GM18870 (cell line): ENCODE measurements at regions not wholly inside any gene's neighbourhood (a gene's known extent, or its start where the extent isn't known, plus 50 kb on each side); places are given as distances from the start of the nearest gene placed in this dataset.
A peak's percentile ranks its signal among the peaks of the same experiment; 100 is the strongest.
"Not testable (repeated sequence)": the region's sequence is repeated elsewhere in the genome, so short reads cannot be mapped to it uniquely, and the experiment has no call there.

ENCODE experiments used
- ATAC-seq: cut with Tn5 transposase; IDR thresholded peaks from one replicate; pipeline ENCODE4 v1.9.1; 2021; ENCODE audit warnings: moderate library complexity; ENCODE audit not compliant: unreplicated experiment

DNA sequence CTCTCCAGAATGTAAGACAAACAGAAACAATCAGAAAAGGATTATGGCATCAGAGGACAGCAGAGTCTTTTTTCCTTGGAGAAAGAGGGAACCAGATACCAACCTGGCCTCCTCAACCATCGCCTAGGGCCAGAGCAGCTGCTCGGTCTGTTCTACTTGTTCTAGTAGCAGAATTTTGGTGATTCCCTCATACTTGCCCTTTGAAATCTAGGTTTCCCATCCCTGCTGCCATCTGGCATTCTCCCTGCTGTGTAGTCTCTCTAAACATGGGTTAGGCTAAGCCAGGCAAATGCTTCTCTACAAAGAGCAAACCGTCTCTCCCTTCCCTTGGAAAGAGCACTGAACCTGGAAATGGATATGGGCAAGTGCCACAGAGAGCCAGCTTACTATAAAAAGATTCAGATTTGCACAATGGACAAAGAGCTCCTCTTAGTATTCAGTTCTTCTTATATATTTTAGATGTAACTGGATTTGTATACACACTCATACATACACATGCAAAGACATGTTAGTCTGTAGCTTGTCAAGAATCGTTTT lies 208.6 kb upstream of the ST6GAL2 start:
- no peak for ATAC-seq

DNA sequence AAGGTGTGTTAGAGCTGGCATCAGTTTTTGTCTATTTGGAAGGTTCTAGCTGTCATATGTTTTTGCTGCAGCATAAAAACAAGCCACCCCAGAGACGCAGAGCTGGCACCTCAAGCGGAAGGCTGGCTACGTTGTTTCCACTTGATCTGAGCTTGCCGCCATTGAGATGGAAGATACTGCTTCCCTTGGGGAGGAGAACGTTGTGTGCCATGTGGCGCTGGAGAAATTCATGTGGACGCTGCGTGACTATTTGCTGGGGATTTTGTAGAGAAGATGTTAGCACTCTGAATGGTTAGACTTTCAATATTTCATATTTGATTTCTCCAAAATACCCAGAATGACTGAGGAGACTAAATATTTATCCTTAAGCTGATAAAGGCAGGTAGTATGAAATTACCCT lies 216.2 kb upstream of the ST6GAL2 start:
- no peak for ATAC-seq

DNA sequence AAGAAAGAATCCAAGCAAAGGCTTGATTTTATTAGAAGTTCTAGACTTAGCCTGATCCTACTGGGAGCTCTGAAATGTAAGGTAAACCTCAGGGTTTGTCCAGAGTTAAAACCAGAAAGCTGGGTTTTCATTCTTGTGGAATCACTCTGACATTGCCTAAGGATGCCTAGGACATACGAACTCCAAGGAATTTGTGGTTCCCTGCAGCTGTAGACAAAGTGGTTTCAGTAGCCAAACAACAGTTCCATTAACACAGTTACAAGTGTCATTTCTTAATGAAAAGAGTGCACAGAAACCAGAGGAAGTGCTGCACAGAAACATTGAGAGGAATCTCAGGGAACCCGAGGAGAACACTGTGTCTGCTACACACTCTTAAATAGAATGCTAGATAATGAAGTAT lies 221.4 kb upstream of the ST6GAL2 start:
- no peak for ATAC-seq

DNA sequence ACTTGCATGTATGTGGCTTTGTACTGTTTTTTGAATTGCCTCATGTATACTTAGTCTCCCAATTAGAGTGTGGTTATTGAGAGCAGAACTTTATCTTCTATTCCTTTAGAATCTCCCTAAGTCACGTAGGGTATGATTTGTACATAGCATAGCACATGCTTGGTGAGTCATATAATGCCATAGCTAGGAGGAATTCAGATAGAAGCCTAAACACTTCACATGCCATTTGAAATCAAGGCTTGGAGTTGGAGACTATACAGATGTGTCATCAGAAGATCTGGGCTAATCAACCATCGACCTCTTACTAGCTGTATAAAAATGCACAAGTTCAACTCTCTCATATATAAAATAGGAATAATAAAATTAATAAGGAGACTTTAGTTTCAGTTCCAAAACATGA lies 222.6 kb upstream of the ST6GAL2 start:
- no peak for ATAC-seq

DNA sequence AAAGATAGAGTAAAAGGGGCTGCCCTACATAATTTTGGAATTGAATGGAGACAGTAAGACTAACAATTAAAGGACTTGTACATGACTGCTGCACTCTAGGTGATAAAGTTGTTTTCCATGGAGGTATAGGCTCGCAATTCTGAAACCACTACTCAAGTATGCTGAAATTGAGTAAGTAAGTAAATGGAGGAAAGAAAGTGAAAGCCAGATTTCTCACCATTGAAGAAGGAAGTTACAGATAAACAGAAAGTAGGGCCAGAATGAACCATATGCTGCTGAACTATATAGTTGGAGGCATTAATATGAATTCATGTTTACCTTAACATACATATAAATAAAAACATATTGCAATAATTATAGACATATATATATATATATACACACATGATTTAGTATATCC lies 225.7 kb upstream of the ST6GAL2 start:
- no peak for ATAC-seq

DNA sequence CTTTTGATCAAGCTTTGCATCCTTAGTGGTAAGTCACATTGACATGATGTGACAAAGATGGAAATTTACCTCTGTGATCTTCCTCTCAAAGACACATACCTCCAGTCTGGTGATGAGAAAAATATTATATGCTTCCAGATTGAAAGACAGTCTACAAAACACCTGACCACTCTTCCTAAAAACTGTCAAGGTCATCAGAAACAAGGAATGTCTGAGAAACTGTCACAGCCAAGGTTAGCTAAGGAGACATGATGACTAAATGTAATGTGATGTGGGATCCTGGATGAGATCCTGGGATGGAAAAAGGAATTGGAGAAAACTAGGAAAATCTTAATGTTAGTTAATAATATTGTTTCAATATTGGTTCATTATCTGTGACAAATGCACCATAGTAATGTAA lies 226.6 kb upstream of the ST6GAL2 start:
- ATAC-seq: no peak

DNA sequence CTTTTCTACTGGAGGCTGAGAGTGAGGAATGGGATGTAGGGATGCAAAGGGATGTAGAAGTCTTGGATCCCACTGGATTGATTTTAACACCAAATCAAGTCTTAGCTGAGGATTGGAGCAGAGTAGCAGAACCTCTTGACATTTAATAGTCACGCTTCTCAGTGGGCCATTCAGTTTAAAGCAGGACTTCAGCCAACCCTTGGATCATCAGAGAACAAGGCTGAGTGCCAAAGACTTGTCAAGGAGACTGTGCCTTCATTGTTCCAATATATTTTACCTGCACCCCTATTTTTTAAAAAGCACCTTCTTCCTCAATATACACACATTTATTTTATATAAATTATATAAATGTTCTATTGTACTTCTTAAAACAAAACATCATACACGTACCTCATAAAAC lies 242.4 kb upstream of the ST6GAL2 start:
- no peak for ATAC-seq

DNA sequence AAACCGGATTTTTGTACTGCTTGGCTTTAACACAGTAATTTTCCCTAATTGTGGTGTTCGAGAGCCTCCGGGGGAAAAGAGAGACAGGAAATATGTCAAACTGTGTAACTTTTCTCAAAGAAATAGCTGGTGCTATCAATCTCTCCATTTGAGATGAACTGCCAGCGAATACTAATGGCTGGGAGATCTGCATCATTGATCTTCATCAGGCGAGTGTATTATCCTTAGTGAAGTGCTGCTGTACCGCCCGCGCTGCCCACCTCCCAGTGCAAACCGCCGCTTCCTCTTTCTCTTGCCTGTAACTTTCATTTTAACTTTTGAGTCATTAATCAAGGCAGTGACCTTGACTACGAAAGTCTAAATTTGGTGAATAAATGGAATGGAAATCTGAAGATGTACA lies 246.1 kb upstream of the ST6GAL2 start:
- ATAC-seq: peak; percentile 80

DNA sequence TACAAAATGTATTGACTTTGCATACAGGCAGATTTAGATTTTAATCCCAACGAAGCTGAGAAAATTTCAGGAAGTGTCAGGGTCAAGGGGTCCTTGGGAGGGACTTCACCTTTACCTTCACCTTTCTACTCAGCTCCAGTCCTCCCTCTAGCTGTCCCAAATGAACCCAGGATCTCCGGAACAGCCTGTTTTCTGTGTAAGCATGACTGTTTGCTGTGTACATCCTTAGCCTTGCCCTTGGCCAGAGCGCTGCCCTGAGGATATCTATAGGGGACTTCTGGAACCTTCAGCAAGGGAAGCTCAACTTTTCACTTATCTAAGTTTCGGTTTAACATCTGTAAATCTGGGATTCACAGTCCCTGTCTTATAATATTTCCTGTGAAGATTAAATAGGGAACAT lies 246.8 kb upstream of the ST6GAL2 start:
- ATAC-seq: no peak

DNA sequence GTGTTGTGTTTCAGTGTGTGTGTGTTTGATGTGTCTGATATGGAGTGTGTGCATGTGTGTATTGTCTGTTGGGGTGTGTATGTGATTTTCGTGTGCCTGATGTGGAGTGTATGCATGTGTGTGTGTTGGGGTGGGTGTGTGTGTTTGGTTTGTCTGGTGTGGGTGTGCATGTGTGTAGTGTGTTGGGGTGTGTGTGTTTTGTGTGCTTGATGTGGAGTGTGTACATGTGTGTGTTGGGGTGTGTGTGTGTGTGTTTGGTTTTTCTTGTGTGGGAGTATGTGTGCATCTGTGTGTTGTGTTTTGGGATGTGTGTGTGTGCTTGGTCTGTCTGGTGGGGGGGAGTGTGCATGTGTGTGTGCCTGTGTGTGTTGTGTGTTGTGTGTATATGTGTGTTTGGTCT lies 247.4 kb upstream of the ST6GAL2 start:
- no peak for ATAC-seq

DNA sequence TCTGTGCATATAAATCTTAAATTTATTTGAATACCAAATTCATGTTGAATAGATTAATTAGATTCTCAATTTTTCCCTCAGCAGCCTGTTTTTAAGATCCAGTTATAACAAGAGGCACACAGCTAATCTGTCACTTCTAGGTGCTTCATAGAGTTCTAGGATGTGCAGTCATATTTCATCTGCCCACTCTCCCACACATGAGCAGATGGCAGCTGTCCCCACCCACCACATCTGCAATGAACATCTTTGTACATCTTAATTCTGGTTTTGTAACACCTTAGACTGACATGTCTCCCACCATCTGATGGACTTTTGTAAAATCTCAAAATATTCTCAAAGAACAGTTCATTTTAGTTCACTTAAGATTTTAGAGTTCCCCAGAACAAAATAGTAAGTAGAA lies 250.8 kb upstream of the ST6GAL2 start:
- ATAC-seq: no peak

DNA sequence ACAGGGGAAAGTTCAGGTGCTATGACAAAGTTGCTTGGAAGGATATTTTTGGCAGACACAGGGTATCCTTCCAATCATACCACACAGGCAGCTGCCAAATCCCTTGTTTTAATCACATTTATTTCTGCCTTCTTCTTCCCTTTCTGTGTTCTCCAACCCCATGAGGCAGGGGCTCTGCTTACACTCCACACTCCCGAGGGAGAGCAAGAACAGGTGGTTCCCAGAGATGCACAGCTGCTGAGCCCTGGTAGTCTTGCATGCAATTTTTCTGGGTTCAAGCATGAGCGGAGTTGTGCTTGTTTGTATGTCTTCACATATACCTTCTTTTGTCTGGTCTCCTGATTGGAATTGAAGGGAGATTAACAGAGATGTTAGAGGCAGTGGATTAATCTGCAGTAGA lies 251.7 kb upstream of the ST6GAL2 start:
- ATAC-seq: no peak

DNA sequence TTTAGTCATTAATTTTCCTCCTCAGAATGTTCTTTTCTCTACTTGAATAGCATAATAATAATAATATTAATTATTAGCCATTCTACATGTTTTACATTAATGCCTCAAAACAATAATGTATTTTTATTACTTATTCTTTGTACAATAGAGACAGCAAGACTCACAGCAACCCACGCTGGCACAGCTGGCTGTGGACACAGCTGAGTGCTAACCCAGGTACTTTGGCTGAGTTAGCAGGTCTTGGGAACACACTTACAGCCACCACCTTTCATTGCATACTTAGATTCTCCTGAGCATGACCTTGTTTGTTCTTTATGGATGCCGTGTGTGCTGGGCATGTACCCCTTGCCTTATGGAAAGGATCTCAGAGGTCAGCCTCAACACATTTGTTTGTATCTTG lies 260.2 kb upstream of the ST6GAL2 start:
- ATAC-seq: no peak

DNA sequence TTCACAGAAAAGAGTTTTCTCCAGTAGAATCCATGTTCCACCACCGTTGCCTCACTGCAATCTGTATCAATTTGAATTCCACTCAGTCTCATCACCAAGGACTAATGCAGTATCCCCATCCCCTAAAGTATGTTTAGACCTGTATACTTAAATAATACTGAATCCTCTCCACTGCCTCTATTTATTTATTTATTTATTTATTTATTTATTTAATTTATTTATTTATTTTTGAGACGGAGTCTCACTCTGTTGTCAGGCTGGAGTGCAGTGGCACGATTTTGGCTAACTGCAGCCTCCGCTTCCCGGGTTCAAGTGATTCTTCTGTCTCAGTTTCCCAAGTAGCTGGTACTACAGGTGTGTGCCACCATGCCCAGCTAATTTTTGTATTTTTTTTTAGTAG lies 260.7 kb upstream of the ST6GAL2 start:
- ATAC-seq: not testable (repeated sequence)

DNA sequence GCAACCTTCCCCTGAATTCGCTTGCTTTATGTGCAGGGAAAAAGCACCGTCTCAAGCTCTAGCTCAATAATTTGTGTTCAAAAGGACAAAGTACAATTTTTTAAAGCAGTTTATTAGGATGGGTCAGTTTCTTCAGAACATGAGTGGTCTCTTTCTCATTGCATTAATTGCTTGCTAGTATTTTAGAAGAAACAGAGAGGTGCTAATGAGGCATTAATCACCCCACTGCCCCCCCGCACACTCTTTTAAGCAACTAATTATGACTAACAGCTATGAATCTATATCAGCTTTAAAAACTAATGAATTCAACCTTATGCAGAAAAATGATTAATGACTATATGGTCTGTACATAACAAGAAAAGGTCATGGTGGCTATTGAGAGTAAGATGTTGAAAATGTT lies 262.1 kb upstream of the ST6GAL2 start:
- no peak for ATAC-seq

DNA sequence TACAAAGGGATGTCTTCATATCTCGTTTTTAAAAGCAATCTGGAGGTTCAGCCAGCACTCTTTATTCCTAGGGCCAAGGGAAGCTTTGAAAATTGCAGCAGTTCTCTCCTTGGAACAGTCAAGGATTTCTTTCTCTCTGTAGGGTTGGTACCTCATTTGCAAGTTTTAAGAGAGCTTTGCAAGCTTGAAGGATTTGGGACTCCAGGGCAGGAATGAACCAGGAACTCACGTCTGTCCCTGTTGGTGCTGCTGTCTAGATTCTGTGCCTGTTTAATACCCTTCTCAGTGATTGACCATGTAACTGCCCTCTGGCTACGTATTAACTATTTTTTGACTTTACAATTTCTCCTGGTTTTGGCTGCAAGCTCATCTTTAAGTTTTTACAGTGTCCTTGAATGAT lies 262.5 kb upstream of the ST6GAL2 start:
- ATAC-seq: no peak

DNA sequence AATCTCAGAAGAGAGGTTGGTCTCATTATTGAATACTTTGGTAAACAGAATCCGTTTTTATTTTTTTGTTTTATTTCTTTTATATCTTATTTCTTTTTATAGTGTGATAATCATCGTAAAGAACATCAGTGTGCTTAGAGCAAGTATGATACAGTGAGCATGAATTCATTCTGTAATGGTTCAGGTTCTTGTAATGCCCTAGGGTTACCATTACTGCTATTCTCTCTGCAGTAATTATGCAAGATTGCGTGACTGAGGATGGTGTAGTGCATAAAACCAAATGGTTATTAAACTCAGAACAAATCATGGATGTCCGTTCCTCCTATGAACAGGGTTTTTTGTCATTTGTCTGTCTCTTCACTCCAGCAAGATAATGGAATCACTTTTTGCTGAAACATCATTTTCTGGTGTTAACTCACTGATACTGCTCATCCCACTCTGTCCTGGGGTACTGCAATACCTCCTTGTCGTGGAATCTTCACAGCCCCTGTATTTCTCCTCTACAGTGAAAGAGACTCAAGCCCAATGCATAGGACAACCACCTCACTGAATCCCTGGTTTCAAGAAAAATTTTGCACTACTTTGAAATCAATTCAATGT lies 274.8 kb upstream of the ST6GAL2 start:
- no peak for ATAC-seq

DNA sequence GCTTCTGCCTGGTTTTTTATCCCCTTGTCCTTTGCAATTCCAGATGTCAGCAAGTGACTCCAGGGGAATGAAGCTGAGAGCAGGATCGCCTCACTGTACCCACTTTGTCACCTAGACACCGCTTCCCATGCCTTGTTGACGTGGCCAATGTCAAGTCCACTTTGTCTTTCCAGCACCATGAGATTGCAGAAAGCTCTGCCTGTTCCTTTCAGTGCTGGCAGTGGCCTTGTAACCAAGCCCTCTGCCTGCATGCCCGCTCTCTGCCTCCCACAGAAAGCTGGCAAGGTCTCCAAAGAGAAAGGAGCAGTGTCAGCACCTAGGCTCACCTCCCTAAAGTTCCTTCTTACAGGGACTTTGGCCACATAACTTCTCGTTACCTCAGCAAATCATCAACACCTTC lies 282.2 kb upstream of the ST6GAL2 start:
- no peak for ATAC-seq

DNA sequence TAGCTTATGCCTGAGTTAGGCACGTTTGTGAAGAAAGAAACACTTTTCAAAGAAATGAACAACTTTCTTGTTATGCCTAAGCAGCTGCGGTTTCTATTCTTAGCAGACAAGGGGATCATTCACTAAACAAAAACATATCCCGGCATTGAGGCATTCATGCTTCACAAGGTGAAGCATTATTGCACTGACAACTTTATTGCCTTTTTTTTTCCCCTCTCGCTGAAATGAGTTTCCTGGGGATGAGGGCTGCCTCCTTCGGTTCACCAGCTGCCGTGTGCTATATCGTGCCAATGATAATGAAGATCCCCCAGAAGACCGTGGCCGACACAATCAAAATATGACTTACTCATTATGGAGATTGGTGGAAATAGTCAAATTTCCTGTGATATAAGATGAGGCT lies 288.2 kb upstream of the ST6GAL2 start:
- no peak for ATAC-seq

DNA sequence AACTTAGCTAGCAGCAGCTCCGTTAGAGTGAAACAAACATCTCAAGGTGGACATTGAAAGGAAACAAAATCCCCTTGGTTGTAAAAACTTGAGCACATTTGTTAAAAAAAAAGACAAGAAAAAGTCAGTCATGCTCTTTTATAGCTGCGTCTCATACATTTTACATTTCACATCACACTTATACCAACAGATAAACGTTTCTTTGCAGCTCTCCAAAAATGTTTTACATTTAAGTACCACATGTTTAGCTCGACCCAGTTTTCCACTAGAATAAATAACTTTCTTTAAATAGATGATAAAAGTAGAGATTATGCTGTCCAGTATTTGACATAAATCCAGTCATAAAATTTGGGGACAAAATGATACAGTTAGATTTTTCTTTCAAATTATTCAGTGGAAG lies 297.0 kb upstream of the ST6GAL2 start:
- ATAC-seq: no peak

DNA sequence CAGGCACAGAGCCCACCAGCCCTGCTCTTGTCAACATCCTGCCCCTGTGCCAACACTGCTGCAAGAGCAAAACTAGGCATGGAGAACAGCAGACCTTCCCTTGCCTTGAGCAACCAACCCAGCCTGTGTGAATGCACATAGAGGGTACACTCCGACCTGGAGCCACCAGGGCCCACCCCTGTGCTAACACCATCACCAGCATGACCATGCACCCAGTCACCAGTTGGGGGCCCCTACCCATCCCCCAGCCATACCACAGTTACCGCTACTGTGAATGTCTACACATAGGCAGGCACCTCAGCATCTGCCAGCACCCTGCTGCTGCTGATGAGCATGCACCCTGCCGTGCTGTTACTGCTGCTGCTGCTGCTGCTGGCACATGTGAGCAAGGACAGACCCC lies 301.9 kb upstream of the ST6GAL2 start:
- ATAC-seq: no peak

DNA sequence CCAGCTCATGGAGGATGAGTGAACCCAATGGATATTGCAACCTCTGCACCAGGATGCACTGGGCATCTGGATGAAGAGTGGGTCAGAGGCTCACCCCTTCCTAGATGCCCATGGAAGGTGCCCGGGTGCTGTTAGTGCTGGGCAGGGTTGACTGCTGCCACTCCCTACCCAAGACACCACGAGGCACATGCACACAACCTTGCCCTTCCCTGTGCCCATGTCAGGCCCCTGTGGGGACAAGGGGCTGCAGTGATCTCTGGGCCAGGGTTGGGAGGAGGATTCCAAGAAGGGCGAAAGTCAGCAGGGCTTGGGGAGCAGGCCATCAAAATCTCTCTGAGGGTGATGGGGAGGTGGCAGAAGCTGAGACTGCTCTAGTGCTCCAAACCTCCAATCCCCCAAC lies 309.7 kb upstream of the ST6GAL2 start:
- ATAC-seq: no peak

DNA sequence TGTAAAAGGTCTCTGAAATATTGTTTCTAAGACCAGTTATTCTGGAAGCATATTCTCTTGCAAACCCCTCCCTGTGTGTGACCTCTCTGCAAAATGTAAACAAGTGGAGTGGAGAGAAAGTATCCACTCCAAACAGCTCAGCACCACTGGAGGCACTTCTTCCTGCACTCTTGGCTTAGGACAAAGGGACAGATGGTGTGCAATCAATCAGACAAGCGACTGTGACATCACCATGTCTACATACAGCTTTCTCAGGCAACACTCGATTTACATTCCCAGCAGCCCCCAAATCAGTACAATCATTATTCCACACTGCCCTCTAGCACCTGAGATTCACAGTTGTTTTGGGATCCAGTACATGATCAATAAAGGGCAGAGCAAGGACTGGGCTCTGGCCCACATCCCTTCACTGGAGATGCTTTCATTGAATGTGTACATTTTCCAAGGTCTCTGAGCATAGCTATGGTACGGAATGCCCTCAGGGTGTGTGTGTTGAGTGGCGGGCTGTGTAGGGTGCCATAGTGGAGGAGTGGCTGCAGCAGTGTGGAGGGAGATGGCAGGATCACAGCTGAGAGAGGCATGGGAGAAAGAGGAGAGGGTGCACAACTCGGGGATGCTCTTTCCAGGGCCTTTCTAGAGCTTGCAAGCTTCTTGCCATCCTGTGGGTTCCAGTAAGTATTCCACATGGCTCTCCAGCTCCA lies 311.8 kb upstream of the ST6GAL2 start:
- no peak for ATAC-seq
